ENCODE measurements at regions not wholly inside any gene's neighbourhood (a gene's known extent, or its start where the extent isn't known, plus 50 kb on each side); places are given as distances from the start of the nearest gene placed in this dataset.

DNA sequence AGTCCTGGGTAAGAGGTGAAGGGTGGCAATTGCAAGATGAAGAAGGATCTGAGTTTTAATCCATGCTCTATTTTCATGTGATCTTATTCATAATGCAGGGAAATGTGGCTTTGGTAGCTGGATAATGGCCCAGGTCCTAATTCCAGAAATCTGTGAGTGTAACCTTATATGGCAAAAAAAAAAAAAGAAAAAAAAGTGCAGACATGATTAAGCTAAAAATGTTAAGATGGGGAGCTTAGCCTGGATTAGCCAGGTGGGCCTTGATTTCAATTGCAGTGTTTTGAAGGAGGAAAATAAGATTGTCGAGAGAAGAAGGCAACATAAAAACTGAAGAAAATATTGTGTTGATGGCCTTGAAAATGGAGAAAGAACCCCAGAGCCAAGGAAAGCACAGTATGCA lies 867.7 kb upstream of the HS3ST1 start:
- H3F3A ChIP-seq (ENCODE audit: insufficient read depth, low read length, poor library complexity, severe bottlenecking) = no peaks in the 10 kb centered on the region
- no peak overlapping the region for H3K9ac ChIP-seq (ENCODE audit: low read length)
- H3K9me2 ChIP-seq (ENCODE audit: insufficient read depth, low read length) = no peaks in the 10 kb centered on the region
- H3K9me3 ChIP-seq (ENCODE audit: low read length) = no peaks in the 10 kb centered on the region
- no peak overlapping the region for H2AFZ ChIP-seq (ENCODE audit: low read depth, low read length)
- no peaks in the 10 kb centered on the region for H3K36me3 ChIP-seq (ENCODE audit: insufficient read depth, low read length)
- no peak overlapping the region for H3K27ac ChIP-seq (ENCODE audit: low read length)
- no peaks in the 10 kb centered on the region for H3K27me3 ChIP-seq (ENCODE audit: insufficient read depth, low read depth, low read length)
- H3K4me2 ChIP-seq (ENCODE audit: low read length) = no peak overlapping the region
- H3K79me2 ChIP-seq (replicated peaks; ENCODE audit: insufficient read depth, low read length) = no peaks in the 10 kb centered on the region
- H3K4me3 ChIP-seq (ENCODE audit: low read length) = no peak overlapping the region
- no peaks in the 10 kb centered on the region for H4K20me1 ChIP-seq (ENCODE audit: insufficient read depth)
- TF ChIP-seq RAD21 (conservative IDR thresholded peaks at IDR 0.05) (no peak), TAF1 (IDR thresholded peaks at IDR 0.05; ENCODE audit: low read depth) (no peak), EP300 (conservative IDR thresholded peaks at IDR 0.05; ENCODE audit: poor library complexity, severe bottlenecking) (no peak), SMC3 (conservative IDR thresholded peaks at IDR 0.05; ENCODE audit: poor library complexity) (no peak), POLR2AphosphoS5 (IDR thresholded peaks at IDR 0.05) (no peak), EZH2 (IDR thresholded peaks at IDR 0.05; ENCODE audit: borderline replicate concordance, insufficient read depth, low read length, poor library complexity, severe bottlenecking) (no peak), MXI1 (conservative IDR thresholded peaks at IDR 0.05; ENCODE audit: poor library complexity, severe bottlenecking) (no peak)
- TF ChIP-seq, protein P1, sequence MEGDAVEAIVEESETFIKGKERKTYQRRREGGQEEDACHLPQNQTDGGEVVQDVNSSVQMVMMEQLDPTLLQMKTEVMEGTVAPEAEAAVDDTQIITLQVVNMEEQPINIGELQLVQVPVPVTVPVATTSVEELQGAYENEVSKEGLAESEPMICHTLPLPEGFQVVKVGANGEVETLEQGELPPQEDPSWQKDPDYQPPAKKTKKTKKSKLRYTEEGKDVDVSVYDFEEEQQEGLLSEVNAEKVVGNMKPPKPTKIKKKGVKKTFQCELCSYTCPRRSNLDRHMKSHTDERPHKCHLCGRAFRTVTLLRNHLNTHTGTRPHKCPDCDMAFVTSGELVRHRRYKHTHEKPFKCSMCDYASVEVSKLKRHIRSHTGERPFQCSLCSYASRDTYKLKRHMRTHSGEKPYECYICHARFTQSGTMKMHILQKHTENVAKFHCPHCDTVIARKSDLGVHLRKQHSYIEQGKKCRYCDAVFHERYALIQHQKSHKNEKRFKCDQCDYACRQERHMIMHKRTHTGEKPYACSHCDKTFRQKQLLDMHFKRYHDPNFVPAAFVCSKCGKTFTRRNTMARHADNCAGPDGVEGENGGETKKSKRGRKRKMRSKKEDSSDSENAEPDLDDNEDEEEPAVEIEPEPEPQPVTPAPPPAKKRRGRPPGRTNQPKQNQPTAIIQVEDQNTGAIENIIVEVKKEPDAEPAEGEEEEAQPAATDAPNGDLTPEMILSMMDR (IDR thresholded peaks at IDR 0.05; ENCODE audit: poor library complexity, severe bottlenecking) = no peak
- TF ChIP-seq, protein P2, sequence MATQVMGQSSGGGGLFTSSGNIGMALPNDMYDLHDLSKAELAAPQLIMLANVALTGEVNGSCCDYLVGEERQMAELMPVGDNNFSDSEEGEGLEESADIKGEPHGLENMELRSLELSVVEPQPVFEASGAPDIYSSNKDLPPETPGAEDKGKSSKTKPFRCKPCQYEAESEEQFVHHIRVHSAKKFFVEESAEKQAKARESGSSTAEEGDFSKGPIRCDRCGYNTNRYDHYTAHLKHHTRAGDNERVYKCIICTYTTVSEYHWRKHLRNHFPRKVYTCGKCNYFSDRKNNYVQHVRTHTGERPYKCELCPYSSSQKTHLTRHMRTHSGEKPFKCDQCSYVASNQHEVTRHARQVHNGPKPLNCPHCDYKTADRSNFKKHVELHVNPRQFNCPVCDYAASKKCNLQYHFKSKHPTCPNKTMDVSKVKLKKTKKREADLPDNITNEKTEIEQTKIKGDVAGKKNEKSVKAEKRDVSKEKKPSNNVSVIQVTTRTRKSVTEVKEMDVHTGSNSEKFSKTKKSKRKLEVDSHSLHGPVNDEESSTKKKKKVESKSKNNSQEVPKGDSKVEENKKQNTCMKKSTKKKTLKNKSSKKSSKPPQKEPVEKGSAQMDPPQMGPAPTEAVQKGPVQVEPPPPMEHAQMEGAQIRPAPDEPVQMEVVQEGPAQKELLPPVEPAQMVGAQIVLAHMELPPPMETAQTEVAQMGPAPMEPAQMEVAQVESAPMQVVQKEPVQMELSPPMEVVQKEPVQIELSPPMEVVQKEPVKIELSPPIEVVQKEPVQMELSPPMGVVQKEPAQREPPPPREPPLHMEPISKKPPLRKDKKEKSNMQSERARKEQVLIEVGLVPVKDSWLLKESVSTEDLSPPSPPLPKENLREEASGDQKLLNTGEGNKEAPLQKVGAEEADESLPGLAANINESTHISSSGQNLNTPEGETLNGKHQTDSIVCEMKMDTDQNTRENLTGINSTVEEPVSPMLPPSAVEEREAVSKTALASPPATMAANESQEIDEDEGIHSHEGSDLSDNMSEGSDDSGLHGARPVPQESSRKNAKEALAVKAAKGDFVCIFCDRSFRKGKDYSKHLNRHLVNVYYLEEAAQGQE (IDR thresholded peaks at IDR 0.05; ENCODE audit: borderline replicate concordance) = no peak

DNA sequence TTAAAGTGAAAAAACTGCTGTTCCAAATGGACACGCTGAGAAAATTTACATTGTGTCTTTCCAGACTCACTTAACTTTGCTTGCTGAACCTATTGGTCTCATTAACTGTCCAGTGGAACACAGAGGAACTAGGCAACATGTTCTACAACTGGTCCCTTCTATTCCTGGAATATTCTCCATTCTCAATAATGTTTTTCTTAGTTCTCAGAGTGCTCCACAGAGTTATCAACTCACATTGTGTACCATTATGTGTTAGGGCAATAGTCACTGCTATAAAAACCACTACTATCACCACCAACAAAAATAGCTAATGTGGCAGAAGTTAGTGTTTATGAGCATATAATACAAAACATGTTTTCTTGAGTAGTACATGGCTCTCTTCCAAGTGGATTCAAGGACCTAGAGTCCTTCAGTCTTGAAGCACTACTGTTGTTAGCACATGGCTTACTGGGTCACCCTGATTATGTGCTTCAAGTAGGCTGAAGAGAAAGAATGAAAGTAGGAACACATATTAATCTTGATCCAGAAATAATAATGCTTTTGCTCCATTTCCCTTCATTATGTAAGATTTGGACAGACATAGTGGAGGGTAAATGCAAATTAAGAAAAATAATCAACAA lies 865.3 kb upstream of the HS3ST1 start:
- Histone ChIP-seq H3F3A (ENCODE audit: insufficient read depth, low read length, poor library complexity, severe bottlenecking) (no peaks in the 10 kb centered on the region), H3K36me3 (ENCODE audit: insufficient read depth, low read length) (no peaks in the 10 kb centered on the region), H3K27me3 (ENCODE audit: insufficient read depth, low read depth, low read length) (no peaks in the 10 kb centered on the region), H3K27ac (ENCODE audit: low read length) (no peak overlapping the region), H3K79me2 (replicated peaks; ENCODE audit: insufficient read depth, low read length) (no peaks in the 10 kb centered on the region), H4K20me1 (ENCODE audit: insufficient read depth) (no peaks in the 10 kb centered on the region), H3K9me3 (ENCODE audit: low read length) (no peaks in the 10 kb centered on the region), H2AFZ (ENCODE audit: low read depth, low read length) (no peak overlapping the region), H3K4me2 (ENCODE audit: low read length) (no peak overlapping the region), H3K4me3 (ENCODE audit: low read length) (no peak overlapping the region), H3K9me2 (ENCODE audit: insufficient read depth, low read length) (no peaks in the 10 kb centered on the region), H3K9ac (ENCODE audit: low read length) (no peak overlapping the region)
- no peak for TF ChIP-seq EP300 (conservative IDR thresholded peaks at IDR 0.05; ENCODE audit: poor library complexity, severe bottlenecking)
